ENCODE measurements at regions not wholly inside any gene's neighbourhood (a gene's known extent, or its start where the extent isn't known, plus 50 kb on each side); places are given as distances from the start of the nearest gene placed in this dataset.

- intact Hi-C loops (cut with DNase I), result no loop called here
- Histone ChIP-seq H3K4me3 (no peak overlapping the region), H3K36me3 (no peaks in the 10 kb centered on the region), H3K9me3 (no peaks in the 10 kb centered on the region), H3K9ac (ENCODE audit: low read depth in 2 of 2, low read length in 2 of 2) (no peak overlapping the region), H3K4me1 (no peaks in the 10 kb centered on the region), H3K27ac (no peak overlapping the region), H3K27me3 (no peaks in the 10 kb centered on the region)
- no peak for TF ChIP-seq CTCF (IDR thresholded peaks at IDR 0.05)
- no peak for DNase-seq
These were observed 552.3 kb downstream of the TDRD15 start for GRCh38 chr2:21676041-21676440.

GRCh38 chr2:21676676-21677075, 552.9 kb downstream of the TDRD15 start:
- no peak for TF ChIP-seq CTCF (IDR thresholded peaks at IDR 0.05)
- H3K36me3 ChIP-seq, result no peaks in the 10 kb centered on the region

DNA sequence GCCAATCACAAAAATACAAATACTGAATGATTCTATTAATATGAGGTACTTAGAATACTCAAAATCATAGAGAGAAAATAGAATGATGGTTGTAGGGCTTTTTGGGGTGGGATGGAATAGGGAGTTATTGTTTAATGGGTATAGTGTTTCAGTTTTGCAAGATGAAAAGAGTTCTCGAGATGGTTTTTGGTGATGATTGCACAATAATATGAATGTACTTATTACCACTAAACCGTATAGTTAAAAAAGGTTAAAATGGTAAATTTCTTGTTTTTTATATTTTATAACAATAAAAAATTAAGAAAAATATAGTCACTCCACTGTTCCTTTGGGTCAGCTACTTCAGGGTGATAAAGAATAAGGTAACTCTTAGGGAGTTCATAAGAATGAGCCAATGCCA, 560.1 kb downstream of the TDRD15 start:
- no peak for DNase-seq
- no peaks in the 10 kb centered on the region for H3K9me3 ChIP-seq

More at GRCh38 chr2:21676676-21677075, 552.9 kb downstream of the TDRD15 start:
- H3K4me3 ChIP-seq, result no peak overlapping the region
- H3K27me3 ChIP-seq, result no peaks in the 10 kb centered on the region
- DNase-seq, result no peak
- H3K4me1 ChIP-seq, result no peaks in the 10 kb centered on the region
- no peaks in the 10 kb centered on the region for H3K9me3 ChIP-seq
- H3K9ac ChIP-seq (ENCODE audit: low read depth in 2 of 2, low read length in 2 of 2), result no peak overlapping the region
- intact Hi-C loops (cut with DNase I), result no loop called here
- H3K27ac ChIP-seq, result no peak overlapping the region

DNA sequence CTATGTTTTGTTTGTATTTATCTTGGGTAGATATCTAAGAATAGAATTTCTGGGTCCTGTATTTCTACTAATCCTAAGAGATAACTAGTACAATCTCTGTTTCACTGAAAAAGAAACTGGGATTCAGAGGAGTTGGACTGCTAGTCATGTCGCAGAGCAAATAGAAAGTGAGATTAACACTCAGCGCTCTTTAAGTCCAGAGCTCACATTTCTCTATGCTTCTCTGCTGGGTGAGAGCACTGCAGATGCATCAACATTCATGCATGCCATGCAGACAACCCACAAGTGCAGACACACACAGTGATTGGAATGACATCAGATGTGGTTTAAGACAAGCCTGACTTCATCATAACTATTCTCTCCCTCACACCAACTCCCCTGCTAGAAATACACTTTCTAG, 563.8 kb downstream of the TDRD15 start:
- H3K27ac ChIP-seq, result no peak overlapping the region
- TF ChIP-seq CTCF (IDR thresholded peaks at IDR 0.05), result no peak
- H3K9me3 ChIP-seq, result no peaks in the 10 kb centered on the region
- intact Hi-C loops (cut with DNase I), result no loop called here
- no peaks in the 10 kb centered on the region for H3K27me3 ChIP-seq
- no peak overlapping the region for H3K9ac ChIP-seq (ENCODE audit: low read depth in 2 of 2, low read length in 2 of 2)
- H3K4me3 ChIP-seq, result no peak overlapping the region
- H3K4me1 ChIP-seq, result no peaks in the 10 kb centered on the region
- DNase-seq, result no peak
- no peaks in the 10 kb centered on the region for H3K36me3 ChIP-seq

More for the DNA sequence above, 560.1 kb downstream of the TDRD15 start:
- no peak for TF ChIP-seq CTCF (IDR thresholded peaks at IDR 0.05)
- no peaks in the 10 kb centered on the region for H3K4me1 ChIP-seq
- H3K36me3 ChIP-seq, result no peaks in the 10 kb centered on the region
- no peak overlapping the region for H3K4me3 ChIP-seq
- no peak overlapping the region for H3K27ac ChIP-seq
- intact Hi-C loops (cut with DNase I), result no loop called here
- H3K27me3 ChIP-seq, result no peaks in the 10 kb centered on the region
- no peak overlapping the region for H3K9ac ChIP-seq (ENCODE audit: low read depth in 2 of 2, low read length in 2 of 2)

- Histone ChIP-seq H3K9ac (ENCODE audit: low read depth in 2 of 2, low read length in 2 of 2) (no peak overlapping the region), H3K4me3 (no peak overlapping the region), H3K36me3 (no peaks in the 10 kb centered on the region), H3K27ac (no peak overlapping the region), H3K27me3 (no peaks in the 10 kb centered on the region), H3K4me1 (no peaks in the 10 kb centered on the region), H3K9me3 (no peaks in the 10 kb centered on the region)
- intact Hi-C loops (cut with DNase I), result no loop called here
- DNase-seq, result no peak
- no peak for TF ChIP-seq CTCF (IDR thresholded peaks at IDR 0.05)
These were observed 566.2 kb downstream of the TDRD15 start for GRCh38 chr2:21690005-21690404.

DNA sequence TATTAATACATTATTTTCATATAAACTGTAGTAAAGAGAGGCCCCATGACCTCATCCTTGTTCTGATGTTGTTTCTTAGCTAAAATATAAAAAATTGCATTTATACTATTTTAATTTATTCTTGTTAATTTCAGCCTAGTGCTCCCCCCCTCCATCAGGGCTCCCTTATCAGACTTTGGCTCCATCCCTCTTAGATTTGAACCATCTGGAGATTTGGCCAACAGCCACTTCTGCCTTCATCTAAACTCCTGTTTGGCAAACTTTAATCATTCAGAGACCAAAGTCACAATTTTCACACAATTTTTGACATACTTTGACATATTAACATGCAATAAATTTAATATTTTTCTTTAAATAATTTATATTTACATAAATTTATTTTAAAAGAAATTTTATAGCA, 569.3 kb downstream of the TDRD15 start:
- no peaks in the 10 kb centered on the region for H3K4me1 ChIP-seq
- intact Hi-C loops (cut with DNase I), result no loop called here
- H3K36me3 ChIP-seq, result no peaks in the 10 kb centered on the region

More for the DNA sequence above, 569.3 kb downstream of the TDRD15 start:
- H3K4me3 ChIP-seq, result no peak overlapping the region
- no peaks in the 10 kb centered on the region for H3K9me3 ChIP-seq
- H3K9ac ChIP-seq (ENCODE audit: low read depth in 2 of 2, low read length in 2 of 2), result no peak overlapping the region
- no peak overlapping the region for H3K27ac ChIP-seq
- no peak for DNase-seq
- no peaks in the 10 kb centered on the region for H3K27me3 ChIP-seq
- TF ChIP-seq CTCF (IDR thresholded peaks at IDR 0.05), result no peak

Measured in colonic mucosa (tissue), 4 donors.